Right lobe of liver (tissue), 6 donors: ENCODE measurements at regions not wholly inside any gene's neighbourhood (a gene's known extent, or its start where the extent isn't known, plus 50 kb on each side); places are given as distances from the start of the nearest gene placed in this dataset.

Experiments
- ATAC-seq, 4 donors: fragments of 200-7000 bp; cut with Tn5 transposase; one replicate each; pipeline ENCODE4 v1.9.1; 2020; ENCODE audit warnings: mild to moderate bottlenecking in 4 of 4, moderate library complexity in 4 of 4
- DNase-seq, 3 donors: peaks; one replicate each; pipeline ENCODE4 v3.0.0-alpha.2; 2020
- H3K27ac ChIP-seq, 3 donors: fragments of 200-600 bp; one replicate each; pipeline ENCODE4 v1.8.0; 2022
- H3K27me3 ChIP-seq, 2 donors: fragments of 200-600 bp; one replicate each; pipeline ENCODE4 v1.8.0; 2022
- H3K36me3 ChIP-seq, 4 donors: fragments of 200-600 bp; sonication (generic) in 1 of 4; one replicate each; pipeline versions ENCODE4 v1.5.1 to v1.8.0; 2017 to 2022; ENCODE audit warnings: control low read depth in 1 of 4
- H3K4me1 ChIP-seq, 4 donors: fragments of 200-600 bp; sonication (generic) in 1 of 4; one replicate each; pipeline versions ENCODE4 v1.5.1 to v1.8.0; 2017 to 2022; ENCODE audit warnings: control low read depth in 1 of 4
- H3K4me3 ChIP-seq, 3 donors: fragments of 200-600 bp; one replicate each; pipeline ENCODE4 v1.8.0; 2022
- H3K9me3 ChIP-seq, 4 donors: fragments of 200-600 bp; sonication (generic) in 1 of 4; one replicate each; pipeline versions ENCODE4 v1.5.1 to v1.8.0; 2017 to 2022; ENCODE audit warnings: control low read depth in 1 of 4
- POLR2A ChIP-seq: fragments of 450-650 bp; IDR thresholded peaks from one replicate; pipeline ENCODE4 v1.6.1; 2017; ENCODE audit warnings: antibody characterized with exemption, mild to moderate bottlenecking
- WGBS: methylation state at CpG from one replicate; pipeline ENCODE4 v1.1.6; 2018; ENCODE audit warnings: low coverage, low lambda C conversion rate; ENCODE audit not compliant: insufficient coverage; ENCODE audit errors: missing lambda C conversion rate; 5-methylcytosine and 5-hydroxymethylcytosine counted together
- intact Hi-C, 2 donors: fragments of 100-400 bp; cut with DNase I; formaldehyde crosslinking; loops; one replicate each; pipeline versions ENCODE4 v1.11.2 to v1.14.1; 2022
- TF ChIP-seq, protein P1 (sequence below), 4 donors: fragments of 200-600 bp in 3 of 4; fragments of 450-650 bp in 1 of 4; IDR thresholded peaks; one replicate each; pipeline versions ENCODE4 v1.5.1 to v1.8.0; 2016 to 2022; ENCODE audit warnings: antibody characterized with exemption in 4 of 4, mild to moderate bottlenecking in 2 of 4
- donor health status: DM: no; HTN: yes; CAD: no.
- donor health status: DM: no; HTN: no; CAD: no.
- donor health status: DM: no; HTN: no; CAD: no.
- donor health status: DM: no; HTN: yes; CAD: no.
- donor health status: DM: no; HTN: yes; CAD: no.

DNA sequence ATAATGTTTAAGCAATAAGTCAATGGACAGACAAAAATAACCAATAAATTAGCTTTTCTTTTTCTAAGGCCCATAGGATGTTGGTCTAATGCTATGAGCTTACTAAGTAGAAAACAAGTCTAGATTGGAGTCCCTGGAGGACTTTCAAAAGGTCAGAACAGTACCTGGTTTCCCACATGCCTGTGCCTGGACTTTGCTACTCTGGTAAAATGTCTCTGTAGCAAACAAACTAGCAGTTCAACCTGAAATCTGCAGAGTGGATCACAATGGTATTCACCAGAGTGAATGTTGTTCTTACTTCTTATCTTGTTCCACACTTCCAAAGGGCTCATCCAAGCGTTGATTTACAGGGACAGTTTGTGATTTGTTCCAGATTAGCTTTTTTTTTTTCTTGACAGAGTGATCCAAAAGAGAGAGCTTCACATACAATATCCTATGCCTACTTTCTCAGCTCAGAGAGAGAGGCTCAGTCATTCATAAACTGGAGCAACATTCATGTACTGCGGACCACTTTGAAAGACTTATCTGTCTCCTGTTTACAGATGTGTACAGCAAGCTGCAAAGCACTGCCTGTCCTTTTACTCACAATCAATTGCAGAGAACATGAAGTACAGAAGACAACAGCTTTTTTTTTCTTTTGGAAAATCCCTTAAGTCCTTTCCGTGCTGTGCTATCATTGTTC is 466.1 kb downstream of the SPATA31D1 start:
- 33% methylated on average over 3 of the region's 3 CpGs for WGBS
- intact Hi-C loops: no loop called here
- H3K4me1 ChIP-seq: peaks cover 0 to 15% (median 4%) of the 10 kb centered on the region in 4 donors
- TF ChIP-seq, protein P1, sequence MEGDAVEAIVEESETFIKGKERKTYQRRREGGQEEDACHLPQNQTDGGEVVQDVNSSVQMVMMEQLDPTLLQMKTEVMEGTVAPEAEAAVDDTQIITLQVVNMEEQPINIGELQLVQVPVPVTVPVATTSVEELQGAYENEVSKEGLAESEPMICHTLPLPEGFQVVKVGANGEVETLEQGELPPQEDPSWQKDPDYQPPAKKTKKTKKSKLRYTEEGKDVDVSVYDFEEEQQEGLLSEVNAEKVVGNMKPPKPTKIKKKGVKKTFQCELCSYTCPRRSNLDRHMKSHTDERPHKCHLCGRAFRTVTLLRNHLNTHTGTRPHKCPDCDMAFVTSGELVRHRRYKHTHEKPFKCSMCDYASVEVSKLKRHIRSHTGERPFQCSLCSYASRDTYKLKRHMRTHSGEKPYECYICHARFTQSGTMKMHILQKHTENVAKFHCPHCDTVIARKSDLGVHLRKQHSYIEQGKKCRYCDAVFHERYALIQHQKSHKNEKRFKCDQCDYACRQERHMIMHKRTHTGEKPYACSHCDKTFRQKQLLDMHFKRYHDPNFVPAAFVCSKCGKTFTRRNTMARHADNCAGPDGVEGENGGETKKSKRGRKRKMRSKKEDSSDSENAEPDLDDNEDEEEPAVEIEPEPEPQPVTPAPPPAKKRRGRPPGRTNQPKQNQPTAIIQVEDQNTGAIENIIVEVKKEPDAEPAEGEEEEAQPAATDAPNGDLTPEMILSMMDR (IDR thresholded peaks at IDR 0.05): no peak
- no peak for TF ChIP-seq POLR2A
- ATAC-seq: peak; percentile 97 to 98 (median 98)
- no peaks in the 10 kb centered on the region for H3K27me3 ChIP-seq
- no peak overlapping the region for H3K4me3 ChIP-seq
- DNase-seq: peak in 1 of 3 donors; percentile 67
- no peaks in the 10 kb centered on the region for H3K36me3 ChIP-seq
- peak overlapping the region in 2 of 3 donors; percentile 73 to 82 for H3K27ac ChIP-seq
- H3K9me3 ChIP-seq: no peaks in the 10 kb centered on the region

DNA sequence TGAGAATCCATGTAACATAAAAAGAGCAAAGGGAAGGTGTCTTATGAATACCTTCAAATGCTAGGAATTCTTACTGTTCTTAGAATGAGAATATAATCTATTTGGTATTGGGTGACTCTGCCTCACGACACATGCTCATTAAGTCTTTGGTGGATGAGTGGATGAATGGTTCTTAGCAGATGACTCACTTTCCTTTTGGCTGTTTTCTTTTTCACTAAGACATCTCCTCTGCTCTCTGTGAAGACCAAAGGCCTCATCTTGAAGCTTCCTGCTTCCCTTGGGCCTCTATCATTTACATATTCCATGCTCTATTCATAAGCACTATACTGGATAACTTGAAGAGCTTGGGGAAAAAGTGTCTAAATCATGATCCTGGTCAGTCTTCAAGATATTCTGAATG is 468.1 kb downstream of the SPATA31D1 start:
- H3K4me3 ChIP-seq: no peak overlapping the region
- H3K27ac ChIP-seq: no peak overlapping the region
- no peaks in the 10 kb centered on the region for H3K9me3 ChIP-seq
- peaks cover 0 to 15% (median 4%) of the 10 kb centered on the region in 4 donors for H3K4me1 ChIP-seq
- no peak for DNase-seq
- 83% methylated on average over 1 of the region's 1 CpG for WGBS
- intact Hi-C loops: no loop called here
- TF ChIP-seq POLR2A: no peak
- TF ChIP-seq, protein P1 (IDR thresholded peaks at IDR 0.05): no peak
- no peaks in the 10 kb centered on the region for H3K36me3 ChIP-seq
- H3K27me3 ChIP-seq: no peaks in the 10 kb centered on the region
- ATAC-seq: no peak

DNA sequence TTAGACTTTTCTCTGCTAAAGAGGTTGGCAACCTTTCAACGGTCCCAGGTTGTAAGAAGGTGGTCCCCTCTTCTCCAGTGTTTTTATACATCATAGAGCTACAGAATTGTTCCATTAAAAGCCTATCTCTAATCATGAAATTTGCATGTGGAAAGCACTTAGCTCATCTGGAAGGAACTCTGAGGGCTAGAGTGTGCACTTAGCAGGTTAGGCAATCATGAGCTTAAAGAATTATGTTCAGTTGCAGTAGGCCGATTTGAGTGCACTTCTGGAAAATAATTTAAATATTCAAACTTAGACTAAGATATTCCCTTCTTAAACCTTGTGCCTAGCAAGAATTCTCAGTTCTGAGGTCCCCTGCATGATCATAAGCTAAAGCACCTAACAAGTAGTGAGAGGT is 468.7 kb downstream of the SPATA31D1 start:
- H3K27me3 ChIP-seq: no peaks in the 10 kb centered on the region
- WGBS: 64% methylated on average over 2 of the region's 2 CpGs
- no peak overlapping the region for H3K27ac ChIP-seq
- H3K4me3 ChIP-seq: no peak overlapping the region
- DNase-seq (no peak), ATAC-seq (no peak)
- peaks cover 0 to 15% (median 4%) of the 10 kb centered on the region in 4 donors for H3K4me1 ChIP-seq
- TF ChIP-seq, protein P1 (IDR thresholded peaks at IDR 0.05): no peak
- TF ChIP-seq POLR2A: no peak
- intact Hi-C loops: no loop called here
- H3K9me3 ChIP-seq: no peaks in the 10 kb centered on the region
- H3K36me3 ChIP-seq: no peaks in the 10 kb centered on the region

- peaks cover 0 to 15% (median 4%) of the 10 kb centered on the region in 4 donors for H3K4me1 ChIP-seq
- H3K9me3 ChIP-seq: no peaks in the 10 kb centered on the region
- intact Hi-C loops: no loop called here
- WGBS: 61% methylated on average over 5 of the region's 5 CpGs
- TF ChIP-seq, protein P1 (IDR thresholded peaks at IDR 0.05): no peak
- TF ChIP-seq POLR2A: no peak
- no peak overlapping the region for H3K27ac ChIP-seq
- no peak overlapping the region for H3K4me3 ChIP-seq
- DNase-seq (no peak), ATAC-seq (no peak)
- no peaks in the 10 kb centered on the region for H3K27me3 ChIP-seq
- H3K36me3 ChIP-seq: no peaks in the 10 kb centered on the region
Measured at GRCh38 chr9:82457891-82458290, 469.3 kb downstream of the SPATA31D1 start.
